Epidermal melanocyte (primary cell): ENCODE measurements at regions not wholly inside any gene's neighbourhood (a gene's known extent, or its start where the extent isn't known, plus 50 kb on each side); places are given as distances from the start of the nearest gene placed in this dataset.
"Not testable (repeated sequence)": the region's sequence is repeated elsewhere in the genome, so short reads cannot be mapped to it uniquely, and the experiment has no call there.

Source experiments
- DNase-seq: peaks from one replicate; pipeline ENCODE4 v3.0.0; 2011; ENCODE audit warnings: low spot score; ENCODE audit not compliant: insufficient read length

GRCh38 chr18:79595876-79596374 lies 83.7 kb upstream of the CTDP1 start:
- no peak for DNase-seq

- no peak for DNase-seq
These were observed 83.0 kb upstream of the CTDP1 start for GRCh38 chr18:79596446-79597175.

GRCh38 chr18:79597176-79597830 lies 82.3 kb upstream of the CTDP1 start:
- DNase-seq, result no peak

DNA sequence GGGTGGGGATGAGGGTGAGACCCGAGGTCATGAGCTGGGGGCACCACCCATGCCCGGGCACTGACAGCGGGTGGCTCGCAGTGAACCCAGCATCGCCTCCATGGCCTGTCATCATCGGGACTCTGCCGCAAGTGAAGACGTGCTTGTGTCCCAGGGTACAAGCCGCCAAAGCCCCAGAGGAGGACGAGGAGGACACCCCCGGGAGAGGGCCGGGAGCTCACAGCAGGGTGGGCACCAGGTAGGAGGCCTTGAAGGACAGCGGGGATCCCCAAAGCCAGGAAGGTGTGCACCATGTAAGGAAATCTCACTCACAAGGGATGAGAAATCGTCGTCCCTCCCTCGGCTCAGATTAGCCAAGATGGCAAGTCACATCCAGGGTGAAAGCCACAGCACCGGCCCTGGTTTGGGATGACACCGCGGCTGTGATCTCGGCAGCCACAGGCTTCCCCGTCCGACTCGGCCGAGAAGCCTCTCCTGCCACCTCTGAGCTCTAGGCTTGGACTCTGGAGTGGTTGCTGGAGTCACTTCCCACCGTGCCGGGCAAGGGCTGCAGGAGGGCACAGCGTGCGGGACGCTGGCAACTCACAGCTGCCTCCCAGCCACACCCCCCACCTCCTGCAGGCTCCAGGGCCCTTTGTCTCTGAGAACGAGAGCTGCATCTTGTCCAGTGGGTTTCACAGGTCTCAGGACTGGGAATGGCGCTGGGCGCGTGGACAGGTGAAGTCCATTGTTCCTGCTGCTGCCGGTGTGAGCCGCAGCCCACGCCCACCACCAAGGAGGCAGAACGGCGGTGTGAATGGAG lies 81.6 kb upstream of the CTDP1 start:
- no peak for DNase-seq

DNA sequence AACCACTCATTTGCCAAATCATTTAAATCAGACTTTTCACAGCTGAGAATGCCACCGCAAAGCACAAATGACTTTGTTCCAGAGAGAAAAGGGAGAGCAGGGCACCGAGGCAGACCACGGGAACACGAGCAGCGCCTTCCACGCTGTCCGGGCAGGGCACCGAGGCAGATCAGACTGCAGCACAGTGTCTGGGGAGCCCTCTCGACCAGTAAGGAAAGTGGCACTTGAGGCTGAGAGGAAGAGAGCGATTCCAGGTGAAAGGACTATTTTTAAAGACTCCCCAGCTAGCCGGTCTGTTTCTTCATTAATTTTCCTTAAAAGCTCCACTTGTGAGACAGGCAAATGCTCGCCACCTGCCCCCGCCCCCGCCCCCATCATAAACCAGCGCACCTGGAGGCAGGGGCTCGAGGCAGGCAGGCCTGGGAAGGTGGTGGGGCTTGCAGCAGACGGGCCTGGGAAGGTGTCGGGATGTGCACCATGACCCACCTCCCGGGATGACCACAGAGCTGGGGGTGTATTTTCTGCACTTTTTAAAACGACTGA lies 80.9 kb upstream of the CTDP1 start:
- DNase-seq, result no peak

- DNase-seq, result peak; percentile 51
These were observed 80.1 kb upstream of the CTDP1 start for GRCh38 chr18:79599441-79599931.

GRCh38 chr18:79600141-79600540 lies 79.5 kb upstream of the CTDP1 start:
- DNase-seq, result no peak

- DNase-seq, result no peak
These were observed 79.0 kb upstream of the CTDP1 start for GRCh38 chr18:79600596-79600995.

- DNase-seq, result no peak
These were observed 78.4 kb upstream of the CTDP1 start for GRCh38 chr18:79601234-79601633.

- DNase-seq, result no peak
These were observed 76.0 kb upstream of the CTDP1 start for GRCh38 chr18:79603321-79604204.

GRCh38 chr18:79604205-79604912 lies 75.2 kb upstream of the CTDP1 start:
- no peak for DNase-seq

DNA sequence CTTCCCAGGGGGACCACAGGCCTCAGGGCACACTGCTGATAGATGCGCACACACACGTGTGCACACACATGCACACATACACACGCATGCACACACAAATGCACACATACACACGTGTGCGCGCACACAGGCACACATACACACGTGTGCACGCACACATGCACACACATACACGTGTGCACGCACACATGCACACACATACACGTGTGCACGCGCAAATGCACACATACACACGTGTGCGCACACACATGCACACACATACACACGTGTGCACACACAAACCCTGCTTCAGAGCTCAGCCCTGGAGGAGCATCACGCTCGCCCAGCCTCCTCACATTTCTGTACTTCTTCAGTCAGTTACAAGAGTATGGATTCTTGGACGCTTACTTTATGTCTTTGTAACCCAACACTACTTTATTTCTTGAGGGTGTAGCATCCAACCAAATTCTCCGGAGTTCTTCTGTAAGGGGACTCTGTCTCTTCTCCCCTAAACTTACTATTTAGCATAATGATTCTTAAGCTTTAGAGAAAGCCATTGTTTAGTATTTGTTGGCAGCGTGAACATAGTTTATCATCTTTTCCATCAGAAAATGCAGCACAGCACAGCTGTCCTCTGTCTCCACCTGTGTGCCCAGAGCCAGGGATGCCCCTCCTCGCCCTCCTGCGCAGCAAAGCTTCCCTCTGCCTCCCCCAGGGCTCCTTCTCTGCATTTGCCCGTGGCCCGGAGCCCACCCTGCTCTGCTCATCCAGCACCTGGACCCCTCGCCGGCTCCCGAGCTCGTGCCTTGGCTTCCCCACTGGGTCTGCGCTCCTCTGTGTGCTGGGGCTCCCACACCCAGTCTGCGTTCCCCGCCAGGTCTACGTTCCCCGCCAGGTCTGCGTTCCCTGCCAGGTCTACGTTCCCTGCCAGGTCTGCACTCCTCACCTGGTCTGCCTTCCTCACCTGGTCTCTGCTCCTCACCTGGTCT lies 74.4 kb upstream of the CTDP1 start:
- no peak for DNase-seq

GRCh38 chr18:79606071-79606470 lies 73.5 kb upstream of the CTDP1 start:
- DNase-seq, result not testable (repeated sequence)

- DNase-seq, result no peak
These were observed 72.8 kb upstream of the CTDP1 start for GRCh38 chr18:79606621-79607331.

GRCh38 chr18:79607361-79607952 lies 72.1 kb upstream of the CTDP1 start:
- DNase-seq, result no peak

DNA sequence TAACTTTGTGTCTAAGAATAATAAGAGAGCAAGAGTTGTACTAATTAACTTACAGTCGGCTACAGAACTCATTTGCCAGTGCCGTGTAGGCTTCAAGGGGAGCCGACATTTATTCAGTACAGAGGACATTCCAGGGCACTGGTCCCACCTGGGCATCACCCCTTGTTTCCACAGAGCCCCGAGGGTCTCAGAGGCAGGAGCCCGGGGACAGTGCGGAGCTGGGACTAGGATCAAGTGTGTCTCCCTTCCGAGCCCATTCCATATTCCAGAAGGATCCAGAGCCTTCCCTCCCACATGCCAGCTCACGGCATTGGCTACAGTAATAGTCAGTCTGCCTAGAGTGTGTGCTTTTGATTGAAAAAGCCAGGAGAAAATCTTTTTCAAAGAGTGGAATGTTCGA lies 71.5 kb upstream of the CTDP1 start:
- DNase-seq, result no peak

DNA sequence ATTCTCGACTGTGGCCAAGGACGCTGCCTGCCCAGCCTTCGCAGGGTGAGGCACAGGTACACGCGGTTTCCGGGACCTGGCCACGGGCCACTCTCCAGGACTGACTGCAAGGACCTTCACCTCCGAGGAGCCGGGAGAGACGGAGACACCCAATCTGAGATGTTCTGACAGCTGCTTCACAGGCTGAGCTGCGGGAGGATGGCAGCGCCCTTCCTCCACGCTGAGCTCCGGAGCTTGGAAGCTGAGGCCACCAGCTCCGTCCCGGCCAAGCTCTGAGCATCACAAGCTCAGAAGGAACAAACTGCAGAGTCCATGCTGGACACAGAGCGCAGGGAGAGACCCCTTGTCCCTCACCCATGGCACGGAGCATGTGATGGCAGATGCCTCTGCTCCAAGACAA lies 71.1 kb upstream of the CTDP1 start:
- no peak for DNase-seq

GRCh38 chr18:79608999-79609461 lies 70.6 kb upstream of the CTDP1 start:
- no peak for DNase-seq
